GM21786 (cell line): ENCODE measurements at regions not wholly inside any gene's neighbourhood (a gene's known extent, or its start where the extent isn't known, plus 50 kb on each side); places are given as distances from the start of the nearest gene placed in this dataset.

Source experiments
- ATAC-seq: cut with Tn5 transposase; IDR thresholded peaks from one replicate; pipeline ENCODE4 v1.9.1; 2021; ENCODE audit not compliant: unreplicated experiment

DNA sequence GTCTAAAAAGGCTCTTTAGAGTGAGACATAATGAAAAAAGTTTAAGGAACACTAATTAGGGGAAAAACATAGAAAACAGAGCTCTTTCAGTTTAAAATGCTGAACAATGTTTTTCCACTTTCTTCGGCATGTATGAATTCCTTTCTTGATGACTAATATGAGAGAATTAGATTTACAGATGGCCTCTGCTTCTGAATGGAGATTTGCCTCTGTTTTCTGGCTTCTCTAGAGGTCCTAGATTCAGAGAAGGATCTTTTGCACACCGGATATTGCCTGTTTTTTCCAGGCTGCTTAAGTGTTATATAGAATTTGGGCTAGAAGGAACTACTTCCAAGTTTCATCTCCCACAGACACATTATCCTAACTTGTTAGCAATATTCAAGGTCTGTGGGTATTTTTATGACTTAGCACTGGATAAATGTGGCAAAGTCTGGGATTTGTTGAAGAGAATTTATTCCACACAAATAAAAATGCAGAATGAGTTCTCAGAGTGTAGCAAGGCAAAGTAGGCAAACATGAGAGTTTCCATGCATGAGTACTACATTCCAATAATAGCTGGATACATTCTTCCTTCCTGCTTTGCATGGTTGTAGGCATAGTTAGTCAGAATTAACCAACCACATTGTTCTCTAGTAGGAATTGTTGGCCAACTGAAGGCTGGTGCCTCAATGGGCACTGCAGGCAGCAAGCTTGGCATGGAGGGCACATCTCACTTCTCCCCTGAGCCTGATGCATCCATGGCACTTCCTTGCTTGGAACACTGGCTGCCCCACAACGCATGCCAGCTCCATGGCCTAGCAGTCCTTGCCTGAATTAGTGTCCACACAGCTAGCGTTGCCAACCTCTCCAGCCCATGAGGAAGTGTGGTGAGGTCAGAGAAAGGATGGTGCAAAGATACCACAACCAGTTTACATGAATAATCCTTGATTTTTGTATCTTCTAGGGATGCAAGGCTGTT lies 224.2 kb downstream of the CLIC5 start:
- ATAC-seq = no peak

DNA sequence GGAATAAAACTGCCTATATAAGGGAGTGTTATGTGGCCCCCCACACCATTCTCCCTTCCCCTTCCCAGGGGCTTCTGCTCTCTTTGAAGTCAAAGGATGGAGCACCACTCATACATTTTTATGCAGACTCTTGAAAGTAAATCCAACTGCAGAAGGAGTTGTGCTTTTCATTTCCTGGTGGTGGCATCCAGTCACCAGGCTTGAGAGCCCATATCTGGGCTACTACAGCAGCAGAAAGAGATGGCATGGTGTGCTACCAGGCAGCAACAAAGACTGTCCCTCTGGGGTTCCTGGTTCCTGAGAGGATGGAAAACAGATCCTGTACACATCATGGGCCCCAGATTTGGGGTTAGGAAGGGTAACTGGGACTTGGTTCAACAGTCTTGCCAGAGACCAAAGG lies 226.4 kb downstream of the CLIC5 start:
- ATAC-seq = no peak

DNA sequence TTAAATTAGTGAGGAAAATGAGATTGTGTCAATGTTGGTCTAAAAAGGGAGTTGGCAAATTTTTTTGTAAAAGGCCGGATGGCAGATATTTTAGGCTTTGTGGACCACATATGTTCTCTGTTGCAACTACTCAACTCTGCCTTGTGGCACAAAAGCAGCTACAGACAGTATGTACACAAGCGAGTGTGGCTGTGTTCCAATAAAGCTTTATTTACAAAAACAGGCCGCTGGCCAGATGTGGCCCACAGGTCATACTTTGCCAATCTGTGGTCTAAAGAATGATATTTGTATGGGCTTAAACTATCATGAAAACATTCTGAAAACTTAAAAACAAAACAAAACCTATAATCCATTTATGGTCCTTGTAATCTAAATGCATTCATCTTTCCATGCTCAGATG lies 228.3 kb downstream of the CLIC5 start:
- ATAC-seq = no peak

DNA sequence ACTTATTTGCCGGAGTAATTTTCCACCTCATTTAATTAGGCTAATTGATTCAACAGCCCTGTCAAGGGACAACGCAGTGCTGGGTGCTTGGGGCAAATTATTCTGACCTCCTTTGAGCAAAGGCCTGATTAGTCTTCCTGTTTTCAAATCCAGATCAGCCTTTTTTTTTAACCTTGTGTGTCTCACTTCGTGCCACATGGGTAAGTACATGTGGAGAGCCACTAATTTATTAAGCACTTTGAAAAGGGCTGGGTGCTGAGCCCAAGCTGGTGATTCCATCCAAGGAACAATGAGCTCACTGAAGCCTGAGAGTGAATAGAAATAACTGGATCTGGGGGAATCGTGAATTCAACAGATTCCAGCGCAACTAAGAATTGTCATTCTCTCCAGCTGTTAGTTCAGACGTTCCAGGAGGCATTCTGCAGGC lies 229.3 kb downstream of the CLIC5 start:
- no peak for ATAC-seq

DNA sequence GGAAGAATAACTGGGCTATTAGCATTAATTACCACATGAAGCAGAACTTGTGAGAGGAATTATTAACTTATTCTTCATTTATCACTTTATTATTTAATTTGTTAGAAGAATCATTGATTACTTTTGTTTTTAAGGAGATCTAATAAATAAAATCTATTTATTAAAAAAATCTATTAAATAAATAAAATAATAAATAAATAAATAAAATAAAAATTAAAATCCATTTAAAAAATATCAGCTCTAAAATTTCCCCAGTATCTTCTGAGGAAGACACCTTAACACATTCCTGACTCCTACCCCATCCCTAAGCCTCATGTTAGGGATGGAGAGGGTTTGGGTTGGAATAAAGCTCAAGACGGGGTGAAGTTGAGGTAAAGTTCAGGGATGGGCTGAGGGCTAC lies 231.4 kb downstream of the CLIC5 start:
- ATAC-seq = no peak

DNA sequence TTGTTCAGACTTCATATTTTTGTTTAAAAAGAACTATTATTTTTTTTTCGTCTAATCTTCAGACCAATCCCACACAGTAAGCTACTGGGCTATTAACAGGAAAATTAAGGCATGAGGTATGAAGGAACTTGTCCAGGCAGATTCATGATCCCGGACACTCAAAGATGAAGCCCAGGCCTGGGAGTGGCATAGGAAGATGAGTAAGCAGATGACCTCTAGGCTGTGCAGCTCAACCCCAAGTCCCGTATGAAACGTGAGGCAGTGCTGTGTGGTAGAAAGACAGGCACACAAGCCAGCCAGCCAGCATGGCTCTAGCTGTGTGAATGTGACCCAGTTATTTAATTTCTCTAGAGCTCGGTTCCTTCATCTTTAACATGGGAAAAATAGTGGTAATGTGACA lies 231.9 kb downstream of the CLIC5 start:
- ATAC-seq = no peak

DNA sequence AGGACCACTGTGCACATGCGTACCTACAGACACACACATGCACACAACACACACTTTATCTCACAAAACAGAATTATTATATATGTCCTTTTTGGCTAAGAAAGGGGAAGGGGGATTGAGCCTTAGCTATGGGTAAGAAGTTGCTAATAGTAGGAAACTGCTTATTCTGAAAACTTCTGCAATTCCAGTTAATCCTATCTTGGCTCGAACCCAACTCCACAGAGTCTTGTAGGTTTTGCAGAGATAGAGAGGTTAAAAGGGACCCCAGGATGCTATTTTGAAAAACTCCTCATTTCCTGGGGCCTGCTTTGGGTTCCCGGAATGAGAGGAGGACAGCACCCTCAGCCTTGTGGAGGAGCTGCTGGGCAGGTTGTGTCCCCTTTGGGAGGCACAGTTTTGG lies 233.8 kb downstream of the CLIC5 start:
- no peak for ATAC-seq

DNA sequence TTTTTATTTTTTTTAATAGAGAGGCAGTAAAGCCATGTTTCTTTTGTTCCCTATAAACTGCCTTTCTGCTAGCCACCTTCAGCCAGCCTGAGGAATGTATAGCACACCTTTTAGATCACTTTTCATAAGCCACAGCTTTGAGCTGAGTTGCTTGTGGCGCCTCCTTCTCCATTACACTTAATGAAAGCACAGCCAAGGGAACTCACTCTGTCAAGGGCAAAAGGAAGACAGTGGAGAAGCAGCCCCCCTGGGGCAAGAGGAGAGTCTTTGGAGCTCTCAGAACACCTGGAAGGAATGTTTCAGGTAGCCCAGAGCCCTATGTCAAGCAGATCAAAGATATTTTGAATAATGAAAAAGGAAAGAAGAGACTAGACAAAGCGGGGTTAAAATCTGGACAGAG lies 235.1 kb downstream of the CLIC5 start:
- ATAC-seq = no peak

DNA sequence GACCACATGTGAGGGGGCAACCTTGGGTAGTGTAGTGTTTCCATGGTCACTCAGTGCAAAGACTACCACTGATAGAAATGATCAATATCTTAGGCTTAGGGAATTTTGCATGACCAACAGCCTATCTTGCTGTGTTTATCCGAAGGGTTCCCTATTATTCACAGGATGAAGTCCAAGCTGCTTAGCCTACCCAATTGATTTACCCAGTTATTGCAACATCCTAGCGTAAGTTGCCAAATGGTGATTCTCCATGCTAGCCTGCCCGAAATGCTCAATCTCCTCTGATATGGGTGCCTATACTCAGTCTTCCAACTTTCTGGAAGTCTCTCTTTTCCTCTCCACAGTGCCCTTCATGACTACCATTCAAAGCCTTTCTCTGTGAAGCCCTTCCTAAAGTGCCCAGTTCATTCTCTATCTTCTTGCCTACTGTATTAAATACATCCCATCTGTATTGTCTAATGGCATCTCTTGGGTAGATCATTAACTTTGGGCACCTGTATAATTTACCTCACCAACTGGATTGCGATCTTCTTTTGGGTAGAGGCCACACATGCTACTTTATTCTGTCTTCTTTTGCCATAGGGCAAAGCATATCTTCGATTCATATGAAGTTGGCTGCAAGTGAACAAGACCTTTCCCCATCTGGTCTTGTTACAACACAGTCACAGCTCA lies 240.5 kb downstream of the CLIC5 start:
- ATAC-seq = no peak

DNA sequence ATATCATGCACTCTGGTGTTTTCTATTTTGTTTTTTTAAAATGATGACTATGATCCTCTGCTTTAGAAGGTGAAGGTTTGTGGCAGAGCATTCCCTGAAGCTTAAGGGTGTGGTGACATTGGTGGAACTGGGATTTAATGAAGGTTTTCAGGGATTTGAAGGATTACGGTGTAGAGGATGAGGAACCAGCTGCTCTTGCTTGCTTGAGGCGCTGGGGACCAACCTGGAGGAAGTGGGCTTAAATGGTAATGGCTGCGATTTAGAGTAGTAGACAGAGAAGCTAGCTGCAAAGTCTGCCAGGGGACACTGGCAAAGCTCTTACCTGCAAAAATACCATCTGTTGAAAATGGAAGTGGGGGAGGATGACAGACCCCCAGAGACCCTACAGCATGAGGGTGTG lies 241.8 kb downstream of the CLIC5 start:
- ATAC-seq = no peak

DNA sequence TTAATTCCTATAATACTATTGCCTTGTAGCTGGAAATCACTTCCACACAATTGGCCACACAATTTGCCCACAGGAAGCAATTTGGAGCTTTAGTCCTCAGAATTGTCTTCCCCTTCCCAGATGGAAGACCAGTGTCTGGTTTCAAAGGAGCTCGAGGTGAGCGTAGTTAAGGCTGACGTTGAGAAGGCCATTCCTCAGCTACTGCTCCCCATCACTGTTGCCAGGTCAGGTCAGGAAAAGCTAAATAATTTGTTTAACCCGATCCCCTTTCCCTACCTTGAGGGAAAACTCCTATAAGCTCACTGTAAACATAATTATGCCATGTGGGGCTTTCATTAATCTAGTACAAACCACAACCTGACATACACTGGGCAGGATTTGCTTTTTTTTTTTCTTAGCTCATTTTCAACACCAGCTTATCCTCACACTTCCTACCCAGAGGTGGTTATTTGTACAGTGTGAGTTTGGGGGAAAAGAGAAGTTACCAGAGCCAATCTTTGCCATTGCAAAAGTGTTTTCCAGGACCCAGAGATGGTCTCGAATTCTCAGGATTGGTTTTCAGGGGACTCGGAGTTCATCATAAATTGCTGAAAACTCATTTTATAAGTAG lies 242.7 kb downstream of the CLIC5 start:
- no peak for ATAC-seq

DNA sequence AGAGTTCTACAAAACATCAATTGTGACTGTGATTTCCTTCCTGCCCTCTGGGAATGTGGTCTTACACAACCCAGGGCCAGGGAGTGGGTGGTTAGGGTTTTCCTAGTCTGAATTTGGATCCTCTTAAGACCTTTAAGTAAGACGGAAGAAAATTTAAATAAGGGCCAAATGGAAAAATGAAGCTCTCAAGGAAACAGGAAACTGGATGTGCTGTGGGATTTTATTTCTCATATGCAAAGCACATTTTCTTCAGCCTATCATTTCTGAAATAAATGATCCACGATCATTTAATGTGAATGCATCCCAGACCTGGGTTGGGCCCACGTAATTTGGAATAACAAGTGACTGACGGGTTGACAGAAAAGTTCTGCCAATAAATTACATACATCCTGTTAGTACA lies 243.6 kb downstream of the CLIC5 start:
- ATAC-seq = no peak

DNA sequence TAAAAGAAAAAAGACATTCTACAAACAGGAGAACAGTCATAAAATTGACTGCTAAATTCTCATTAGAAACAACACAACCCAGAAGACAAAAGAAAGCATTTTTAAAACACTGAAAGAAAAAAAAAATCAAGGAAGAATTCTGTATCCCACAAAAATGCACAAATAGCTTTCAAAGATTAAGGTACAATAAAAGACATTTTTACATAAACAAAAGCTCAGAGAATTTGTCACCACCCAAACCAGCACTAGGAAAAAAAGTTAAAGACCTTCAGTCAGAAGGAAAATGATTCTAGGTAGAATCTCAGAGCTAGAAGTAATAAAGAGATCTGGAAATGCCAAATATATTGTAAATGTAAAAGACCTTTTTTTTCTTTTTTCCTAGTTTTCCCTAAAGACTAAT lies 252.4 kb downstream of the CLIC5 start:
- ATAC-seq = no peak

DNA sequence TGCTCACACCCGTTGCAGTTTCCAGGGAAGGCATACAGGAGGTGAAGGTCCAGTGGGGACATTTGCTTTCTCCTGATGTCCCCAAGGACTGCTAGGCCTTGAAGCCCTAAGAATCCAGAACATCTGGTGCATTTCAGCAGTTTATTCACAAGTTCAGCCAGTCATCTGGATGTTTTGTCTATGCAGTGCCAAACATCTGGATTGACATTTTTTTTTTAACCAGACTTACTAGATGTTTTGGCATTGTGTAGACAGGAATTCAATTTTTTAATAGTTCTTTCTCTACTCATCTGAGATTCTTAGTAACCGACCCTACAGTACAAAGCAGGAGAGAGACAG lies 256.2 kb downstream of the CLIC5 start:
- no peak for ATAC-seq

DNA sequence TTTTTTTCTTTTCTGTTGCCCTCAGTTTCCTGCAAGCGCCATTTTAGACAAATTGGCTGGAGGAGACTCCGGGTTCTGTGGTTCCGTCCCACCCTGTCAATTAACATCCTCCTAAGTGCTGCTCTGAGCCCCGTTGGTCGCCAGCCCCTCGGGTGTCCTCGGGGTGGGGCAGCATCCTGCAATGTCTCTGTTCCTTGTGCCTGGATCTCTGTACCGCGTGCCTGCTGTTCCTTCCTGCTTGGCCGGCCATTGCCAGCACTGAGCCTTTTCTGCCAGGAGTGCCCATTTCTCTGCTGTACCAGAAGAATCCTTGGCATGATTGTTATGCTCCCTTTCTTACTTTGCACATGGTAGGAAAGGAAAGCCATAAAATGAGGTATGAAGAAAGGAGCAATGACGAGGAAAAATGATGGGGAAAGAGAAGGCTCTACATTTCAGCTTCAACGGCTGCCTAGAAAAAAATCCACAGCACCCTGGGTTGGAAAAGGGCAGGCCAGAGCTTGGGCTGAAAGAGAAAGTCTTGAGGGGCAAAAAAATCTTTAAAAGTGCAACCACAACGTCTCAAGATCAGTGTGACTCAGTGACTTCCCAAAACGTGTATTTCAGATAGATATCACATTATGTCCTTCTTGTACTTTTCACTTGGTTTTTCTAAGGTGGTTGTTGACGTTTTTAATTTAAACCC lies 256.7 kb downstream of the CLIC5 start:
- ATAC-seq = no peak

DNA sequence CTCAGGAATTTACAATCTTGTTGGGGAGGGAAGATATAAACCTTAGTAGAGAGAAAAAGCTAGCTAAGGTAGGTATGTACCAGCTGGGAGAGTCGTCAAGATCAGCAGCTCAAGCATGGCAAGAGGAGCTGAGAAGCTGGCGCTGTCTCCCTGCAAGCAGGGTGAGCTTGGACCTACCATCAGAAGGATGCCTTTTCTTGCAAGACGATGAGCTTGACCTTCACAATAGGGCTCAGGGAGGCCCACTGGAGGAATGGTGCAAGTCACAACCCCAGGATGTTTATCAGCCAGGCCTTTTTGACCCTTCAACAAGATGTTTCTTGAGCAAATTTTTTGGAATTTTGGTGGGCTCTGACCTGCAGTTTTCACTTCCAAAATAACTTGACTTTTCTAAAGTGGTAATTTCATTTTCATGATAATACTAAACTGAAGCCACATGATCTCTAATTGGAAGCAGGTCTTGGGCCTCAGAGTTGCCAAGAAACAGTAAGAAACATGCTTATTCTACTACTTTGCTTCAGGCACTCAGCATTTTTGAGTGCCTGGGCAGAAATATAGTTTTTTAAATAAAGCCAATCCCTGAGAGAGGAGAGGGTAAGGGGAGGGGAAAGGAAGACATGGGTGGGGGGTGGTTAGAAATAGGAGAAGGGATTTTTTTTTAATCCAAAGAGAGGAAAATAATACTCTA lies 258.1 kb downstream of the CLIC5 start:
- ATAC-seq = no peak

DNA sequence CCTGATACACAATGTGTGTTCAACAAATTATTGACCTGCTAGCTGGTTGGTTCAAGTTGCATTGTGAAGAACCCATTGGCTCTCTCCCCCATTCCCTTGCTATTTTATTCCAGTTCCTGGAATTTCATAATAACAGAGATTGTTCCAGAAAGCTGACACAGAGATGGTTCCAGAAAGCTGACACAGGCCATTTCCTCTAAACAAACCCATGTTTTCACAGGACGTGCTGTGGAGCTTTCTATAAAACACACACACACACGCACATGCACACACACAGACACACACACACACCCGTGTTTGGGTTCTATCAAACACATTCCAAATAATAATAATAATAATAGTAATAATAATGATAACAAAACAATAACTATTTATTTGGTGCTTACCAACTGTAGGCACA lies 259.1 kb downstream of the CLIC5 start:
- ATAC-seq = no peak

DNA sequence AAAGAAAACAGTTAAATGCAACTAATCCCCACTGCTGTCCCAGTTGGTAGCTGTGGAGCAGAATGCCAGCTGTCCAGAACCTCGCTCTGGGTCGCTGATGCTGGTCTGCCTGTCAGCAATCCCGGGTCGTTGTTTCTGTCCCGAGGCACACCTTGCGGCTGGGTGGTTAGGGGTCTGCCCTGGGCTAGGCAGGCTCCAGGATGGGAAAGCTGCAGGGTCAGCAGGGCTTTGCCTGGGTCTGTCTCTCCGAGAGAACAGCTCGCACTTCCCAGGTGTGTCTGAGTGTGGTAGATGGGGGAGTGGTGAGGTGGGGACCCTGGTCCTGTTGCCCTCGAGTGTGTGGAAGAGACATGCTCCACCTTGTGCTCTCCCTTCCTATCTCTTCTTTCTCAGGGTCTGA lies 261.2 kb downstream of the CLIC5 start:
- no peak for ATAC-seq

DNA sequence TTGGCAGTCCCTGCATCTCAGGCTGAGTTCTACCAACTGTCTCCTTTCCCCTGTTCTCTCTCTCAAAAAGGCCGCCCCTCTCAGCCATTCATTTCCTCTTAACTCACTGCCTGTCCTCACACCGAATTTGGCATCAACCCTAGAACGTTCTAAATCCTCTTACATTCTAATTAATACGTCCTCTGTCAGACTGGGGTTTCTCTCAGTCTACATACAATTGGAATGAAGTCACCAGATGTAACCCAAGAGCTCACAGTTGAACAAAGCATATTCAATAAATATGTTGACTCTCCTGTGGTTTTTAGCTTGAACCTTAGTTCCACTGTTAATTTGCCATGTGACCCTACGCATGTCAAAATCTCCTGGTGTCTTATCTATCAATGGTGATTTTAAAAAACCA lies 269.6 kb downstream of the CLIC5 start:
- no peak for ATAC-seq

DNA sequence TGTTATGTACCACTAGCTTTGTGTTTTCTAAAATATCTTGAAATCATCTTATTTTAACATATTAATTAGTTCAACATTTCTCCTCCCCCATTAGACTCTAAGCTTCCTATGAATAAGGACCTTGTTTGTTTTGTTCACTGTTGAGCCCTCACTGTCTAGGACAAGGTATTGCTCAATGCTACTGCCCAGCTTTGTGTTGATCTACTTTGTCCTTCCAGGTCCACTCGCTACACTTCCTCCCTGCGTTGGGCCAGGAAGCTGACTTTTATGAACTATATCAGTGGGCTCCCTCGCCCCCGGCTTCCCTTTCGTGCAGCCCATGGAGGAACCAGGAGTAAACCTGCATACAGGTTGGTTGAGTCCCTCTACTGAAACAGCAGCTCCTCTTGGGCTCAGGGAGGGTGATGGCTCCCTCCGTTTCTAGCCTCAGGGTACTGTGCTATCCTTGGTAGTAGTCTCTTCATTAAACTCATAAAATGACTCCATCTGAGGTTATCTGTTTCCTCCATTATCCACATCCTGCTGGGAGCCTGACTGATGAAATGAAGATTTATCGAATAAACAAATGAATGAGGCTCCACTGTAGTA lies 272.5 kb downstream of the CLIC5 start:
- no peak for ATAC-seq

DNA sequence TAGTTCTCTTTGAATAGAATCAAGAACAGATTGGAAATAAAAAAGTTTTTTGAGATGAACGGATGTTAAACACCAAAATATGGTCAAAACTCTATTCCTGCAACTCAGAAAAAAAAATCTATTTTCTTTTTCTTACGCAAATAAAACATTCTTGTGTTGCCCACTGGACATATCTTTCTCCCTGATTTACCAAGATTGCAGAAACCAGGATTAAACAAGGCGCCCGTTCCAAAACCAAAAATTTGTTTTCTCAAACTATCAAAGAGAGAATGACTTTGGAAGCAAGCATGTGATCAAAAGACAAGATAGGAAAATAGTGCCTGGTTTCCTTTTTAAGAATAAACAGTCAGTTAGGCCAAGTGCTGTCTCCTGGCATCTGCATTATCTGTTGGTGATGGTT lies 273.1 kb downstream of the CLIC5 start:
- no peak for ATAC-seq
